CD14-positive monocyte (primary cell): ENCODE measurements at regions not wholly inside any gene's neighbourhood (a gene's known extent, or its start where the extent isn't known, plus 50 kb on each side); places are given as distances from the start of the nearest gene placed in this dataset.
A peak's percentile ranks its signal among the peaks of the same experiment; 100 is the strongest.

Source experiments
- DNase-seq, 3 donors: peaks; one replicate each; pipeline ENCODE4 v3.0.0-alpha.2; 2011 to 2022
- H2AFZ ChIP-seq: 2 replicates; pipeline ENCODE4 v1.6.0; 2012; ENCODE audit warnings: mild to moderate bottlenecking, low read depth, low read length, inconsistent platforms; ENCODE audit not compliant: insufficient read depth, poor library complexity, severe bottlenecking
- H3K27ac ChIP-seq, 2 donors: 1 replicate in 1 of 2; 2 replicates in 1 of 2; pipeline ENCODE4 v1.5.1; 2012 to 2013; ENCODE audit warnings: low read length in 2 of 2, control low read depth in 1 of 2, inconsistent platforms in 1 of 2, low read depth in 1 of 2, mild to moderate bottlenecking in 1 of 2
- H3K27me3 ChIP-seq, 2 donors: one replicate each; pipeline versions ENCODE4 v1.6.0 to v1.6.1; 2011 to 2013; ENCODE audit warnings: low read length in 2 of 2; ENCODE audit not compliant: control insufficient read depth in 2 of 2, insufficient read depth in 2 of 2
- H3K36me3 ChIP-seq, 2 donors: replicated peaks in 1 of 2; 1 replicate in 1 of 2; 2 replicates in 1 of 2; pipeline versions ENCODE4 v1.5.1 to v1.6.1; 2012 to 2013; ENCODE audit warnings: low read length in 2 of 2, control low read depth in 1 of 2, inconsistent platforms in 1 of 2, mild to moderate bottlenecking in 1 of 2; ENCODE audit not compliant: insufficient read depth in 2 of 2, control insufficient read depth in 1 of 2
- H3K4me1 ChIP-seq, 2 donors: 1 replicate in 1 of 2; 2 replicates in 1 of 2; pipeline versions ENCODE4 v1.5.1 to v1.6.1; 2012 to 2013; ENCODE audit warnings: low read length in 2 of 2, control low read depth in 1 of 2, inconsistent platforms in 1 of 2, mild to moderate bottlenecking in 1 of 2, moderate library complexity in 1 of 2; ENCODE audit not compliant: insufficient read depth in 2 of 2, control insufficient read depth in 1 of 2
- H3K4me2 ChIP-seq: replicated peaks from 2 replicates; pipeline ENCODE3; 2012; ENCODE audit warnings: low read length, moderate library complexity, mild to moderate bottlenecking; ENCODE audit not compliant: poor library complexity, severe bottlenecking; ENCODE audit errors: extremely low read depth
- H3K4me3 ChIP-seq, 3 experiments: fragments of 200-600 bp in 1 of 3; sonication (generic) in 1 of 3; replicated peaks in 1 of 3; 1 replicate in 2 of 3; 2 replicates in 1 of 3; pipeline ENCODE4 v1.5.1; 2011 to 2013; ENCODE audit warnings: low read length in 3 of 3, mild to moderate bottlenecking in 3 of 3, control low read depth in 2 of 3, low read depth in 2 of 3, inconsistent platforms in 1 of 3, moderate library complexity in 1 of 3
- H3K79me2 ChIP-seq: 2 replicates; pipeline ENCODE4 v1.6.0; 2012; ENCODE audit warnings: mild to moderate bottlenecking, control low read depth, inconsistent platforms, low read length, moderate library complexity; ENCODE audit not compliant: insufficient read depth
- H3K9ac ChIP-seq: 2 replicates; pipeline ENCODE4 v1.6.0; 2017; ENCODE audit warnings: low read length, mild to moderate bottlenecking; ENCODE audit not compliant: insufficient read depth, poor library complexity, severe bottlenecking
- H3K9me3 ChIP-seq, 2 donors: replicated peaks in 1 of 2; 1 replicate in 1 of 2; 2 replicates in 1 of 2; pipeline versions ENCODE4 v1.5.1 to v1.6.1; 2012 to 2013; ENCODE audit warnings: low read length in 2 of 2, control low read depth in 1 of 2; ENCODE audit not compliant: control insufficient read depth in 1 of 2, insufficient read depth in 1 of 2
- H4K20me1 ChIP-seq: 2 replicates; pipeline ENCODE4 v1.6.0; 2012; ENCODE audit warnings: mild to moderate bottlenecking, low read length, control low read depth, moderate library complexity; ENCODE audit not compliant: insufficient read depth
- H3K27ac Mint-ChIP-seq, 7 donors: one replicate each; pipeline ENCODE4 v1.8.0; 2020; ENCODE audit warnings: mild to moderate bottlenecking in 7 of 7, mixed read lengths in 7 of 7, moderate library complexity in 6 of 7, inconsistent platforms in 2 of 7
- H3K27me3 Mint-ChIP-seq, 3 donors: one replicate each; pipeline ENCODE4 v1.8.0; 2021 to 2022; ENCODE audit warnings: low read depth in 3 of 3, mild to moderate bottlenecking in 3 of 3, mixed read lengths in 3 of 3, moderate library complexity in 3 of 3, inconsistent platforms in 1 of 3
- H3K36me3 Mint-ChIP-seq, 2 donors: one replicate each; pipeline ENCODE4 v1.8.0; 2020; ENCODE audit warnings: mixed read lengths in 2 of 2, inconsistent platforms in 1 of 2, mild to moderate bottlenecking in 1 of 2
- H3K4me1 Mint-ChIP-seq: one replicate; pipeline ENCODE4 v1.8.0; 2020; ENCODE audit warnings: mild to moderate bottlenecking, mixed read lengths
- H3K4me3 Mint-ChIP-seq, 2 donors: one replicate each; pipeline ENCODE4 v1.8.0; 2020; ENCODE audit warnings: mild to moderate bottlenecking in 2 of 2, mixed read lengths in 2 of 2, moderate library complexity in 1 of 2
- H3K9me3 Mint-ChIP-seq, 7 donors: one replicate each; pipeline ENCODE4 v1.8.0; 2020 to 2022; ENCODE audit warnings: mixed read lengths in 7 of 7, mild to moderate bottlenecking in 6 of 7, moderate library complexity in 6 of 7, inconsistent platforms in 2 of 7
- WGBS: methylation state at CpG from one replicate; pipeline ENCODE4 v1.1.5; 2013; ENCODE audit warnings: missing lambda C conversion rate; ENCODE audit not compliant: insufficient coverage; 5-methylcytosine and 5-hydroxymethylcytosine counted together
- intact Hi-C, 2 donors: fragments of 100-400 bp; cut with micrococcal nuclease; formaldehyde crosslinking; loops; one replicate each; pipeline versions ENCODE4 v1.15.0 to v1.15.1; 2023
- TF ChIP-seq, protein P1 (sequence below): fragments of 200-600 bp; IDR thresholded peaks from one replicate; pipeline ENCODE4 v1.8.0; 2022; ENCODE audit warnings: antibody characterized with exemption, mild to moderate bottlenecking

DNA sequence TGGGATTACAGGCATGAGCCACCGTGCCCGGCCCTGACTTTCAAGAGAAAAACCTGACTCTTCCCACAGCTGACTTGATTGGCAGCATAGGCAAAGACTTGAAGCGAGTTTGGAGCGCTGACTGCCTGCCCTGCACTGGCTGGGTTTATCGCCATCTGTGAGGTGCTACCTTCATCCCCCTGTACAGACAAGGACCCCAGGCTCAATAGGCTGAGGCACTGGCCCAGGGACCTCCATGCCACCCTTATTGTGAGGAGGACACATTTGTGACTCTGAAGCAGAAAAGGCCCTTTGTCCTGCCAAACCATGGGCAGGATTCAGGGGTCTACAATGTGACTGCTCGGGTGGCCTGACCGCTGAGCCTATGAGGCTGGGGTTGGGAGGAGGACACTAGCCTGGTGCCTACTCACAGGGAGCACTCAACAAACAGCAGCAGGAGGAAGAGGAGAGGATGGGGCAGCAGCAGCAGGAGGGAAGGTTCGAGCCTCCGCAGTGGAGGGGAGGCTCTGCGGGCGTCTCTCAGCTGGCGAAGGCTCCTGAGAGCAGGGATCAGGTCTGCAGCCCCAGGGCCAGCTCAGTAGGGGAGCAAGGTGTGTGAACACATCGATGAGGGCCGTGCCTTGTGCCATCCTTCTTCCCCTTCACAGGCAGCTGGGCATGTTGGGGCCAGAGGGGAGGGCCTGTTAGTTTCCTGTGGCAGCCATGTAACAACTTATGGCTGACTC is 72.9 kb upstream of the WNT7B start:
- Histone ChIP-seq H3K9ac (no peak overlapping the region), H3K36me3 (no peaks in the 10 kb centered on the region), H4K20me1 (no peaks in the 10 kb centered on the region), H3K4me1 (peaks cover 87 to 90% of the 10 kb centered on the region in 2 donors), H3K79me2 (peaks cover 86% of the 10 kb centered on the region), H3K9me3 (no peaks in the 10 kb centered on the region), H3K27me3 (no peaks in the 10 kb centered on the region), H3K4me2 (peak overlapping the region; percentile 92), H3K4me3 (peak overlapping the region in 1 of 3 experiments; percentile 88), H3K27ac (peak overlapping the region; percentile 26 to 87), H2AFZ (no peak overlapping the region)
- peak overlapping the region in 5 of 7 donors; percentile 46 to 87 (median 76) for H3K27ac Mint-ChIP-seq
- no peaks in the 10 kb centered on the region for H3K9me3 Mint-ChIP-seq
- 93% methylated on average over 3 of the region's 14 CpGs for WGBS
- peak in 1 of 3 donors; percentile 53 for DNase-seq
- intact Hi-C loops = loop anchor here in 1 of 2 donors (5.0 to 10.0 kb wide), 2 partner anchors 53 to 885 kb away; partner anchors contain the start of gene NUP50
- peak overlapping the region in 1 of 2 donors; percentile 68 for H3K4me3 Mint-ChIP-seq
- H3K36me3 Mint-ChIP-seq = peaks cover 1 to 22% of the 10 kb centered on the region in 2 donors
- TF ChIP-seq, protein P1, sequence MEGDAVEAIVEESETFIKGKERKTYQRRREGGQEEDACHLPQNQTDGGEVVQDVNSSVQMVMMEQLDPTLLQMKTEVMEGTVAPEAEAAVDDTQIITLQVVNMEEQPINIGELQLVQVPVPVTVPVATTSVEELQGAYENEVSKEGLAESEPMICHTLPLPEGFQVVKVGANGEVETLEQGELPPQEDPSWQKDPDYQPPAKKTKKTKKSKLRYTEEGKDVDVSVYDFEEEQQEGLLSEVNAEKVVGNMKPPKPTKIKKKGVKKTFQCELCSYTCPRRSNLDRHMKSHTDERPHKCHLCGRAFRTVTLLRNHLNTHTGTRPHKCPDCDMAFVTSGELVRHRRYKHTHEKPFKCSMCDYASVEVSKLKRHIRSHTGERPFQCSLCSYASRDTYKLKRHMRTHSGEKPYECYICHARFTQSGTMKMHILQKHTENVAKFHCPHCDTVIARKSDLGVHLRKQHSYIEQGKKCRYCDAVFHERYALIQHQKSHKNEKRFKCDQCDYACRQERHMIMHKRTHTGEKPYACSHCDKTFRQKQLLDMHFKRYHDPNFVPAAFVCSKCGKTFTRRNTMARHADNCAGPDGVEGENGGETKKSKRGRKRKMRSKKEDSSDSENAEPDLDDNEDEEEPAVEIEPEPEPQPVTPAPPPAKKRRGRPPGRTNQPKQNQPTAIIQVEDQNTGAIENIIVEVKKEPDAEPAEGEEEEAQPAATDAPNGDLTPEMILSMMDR = no peak
- no peaks in the 10 kb centered on the region for H3K27me3 Mint-ChIP-seq
- peaks cover 86% of the 10 kb centered on the region for H3K4me1 Mint-ChIP-seq

DNA sequence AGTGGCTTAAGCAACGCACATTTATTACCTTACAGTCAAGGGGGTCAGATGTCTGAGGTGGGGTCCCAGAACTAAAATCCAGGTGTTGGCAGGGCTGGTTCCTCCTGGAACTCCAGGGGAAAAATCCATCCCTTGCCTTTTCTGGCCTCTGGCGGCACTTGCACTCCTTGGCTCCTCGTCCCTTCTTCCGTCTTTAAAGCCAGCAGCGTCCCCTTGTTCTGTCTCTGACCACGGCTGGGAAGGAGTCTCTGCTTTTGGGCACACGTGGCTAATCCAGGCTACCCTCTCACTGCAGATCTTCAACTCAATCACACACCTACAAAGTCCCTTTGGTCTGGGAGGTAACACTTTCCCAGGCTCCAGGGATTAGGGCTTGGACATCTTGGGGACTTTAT is 73.5 kb upstream of the WNT7B start:
- Mint-ChIP-seq H3K27me3 (no peaks in the 10 kb centered on the region), H3K4me3 (peak overlapping the region in 1 of 2 donors; percentile 60), H3K36me3 (peaks cover 2 to 24% of the 10 kb centered on the region in 2 donors), H3K4me1 (peaks cover 88% of the 10 kb centered on the region), H3K9me3 (no peaks in the 10 kb centered on the region), H3K27ac (peak overlapping the region in 6 of 7 donors; percentile 3 to 87 (median 50))
- H3K27ac ChIP-seq = peak overlapping the region; percentile 26 to 87
- peaks cover 88 to 90% of the 10 kb centered on the region in 2 donors for H3K4me1 ChIP-seq
- H3K9me3 ChIP-seq = no peaks in the 10 kb centered on the region
- no peaks in the 10 kb centered on the region for H3K27me3 ChIP-seq
- intact Hi-C loops = loop anchor here in 1 of 2 donors (5.0 kb wide), 1 partner anchor 53 kb away; no protein-coding TSS in a partner anchor
- TF ChIP-seq, protein P1 = no peak
- H4K20me1 ChIP-seq = no peaks in the 10 kb centered on the region
- H3K4me2 ChIP-seq = peak overlapping the region; percentile 92
- peak overlapping the region; percentile 42 for H3K9ac ChIP-seq
- no peak overlapping the region for H2AFZ ChIP-seq
- DNase-seq = no peak
- H3K36me3 ChIP-seq = no peaks in the 10 kb centered on the region
- H3K4me3 ChIP-seq = peak overlapping the region in 1 of 3 experiments; percentile 88
- peaks cover 86% of the 10 kb centered on the region for H3K79me2 ChIP-seq
- WGBS = 72% methylated on average over 7 of the region's 7 CpGs
